ENCODE measurements at regions not wholly inside any gene's neighbourhood (a gene's known extent, or its start where the extent isn't known, plus 50 kb on each side); places are given as distances from the start of the nearest gene placed in this dataset.

DNA sequence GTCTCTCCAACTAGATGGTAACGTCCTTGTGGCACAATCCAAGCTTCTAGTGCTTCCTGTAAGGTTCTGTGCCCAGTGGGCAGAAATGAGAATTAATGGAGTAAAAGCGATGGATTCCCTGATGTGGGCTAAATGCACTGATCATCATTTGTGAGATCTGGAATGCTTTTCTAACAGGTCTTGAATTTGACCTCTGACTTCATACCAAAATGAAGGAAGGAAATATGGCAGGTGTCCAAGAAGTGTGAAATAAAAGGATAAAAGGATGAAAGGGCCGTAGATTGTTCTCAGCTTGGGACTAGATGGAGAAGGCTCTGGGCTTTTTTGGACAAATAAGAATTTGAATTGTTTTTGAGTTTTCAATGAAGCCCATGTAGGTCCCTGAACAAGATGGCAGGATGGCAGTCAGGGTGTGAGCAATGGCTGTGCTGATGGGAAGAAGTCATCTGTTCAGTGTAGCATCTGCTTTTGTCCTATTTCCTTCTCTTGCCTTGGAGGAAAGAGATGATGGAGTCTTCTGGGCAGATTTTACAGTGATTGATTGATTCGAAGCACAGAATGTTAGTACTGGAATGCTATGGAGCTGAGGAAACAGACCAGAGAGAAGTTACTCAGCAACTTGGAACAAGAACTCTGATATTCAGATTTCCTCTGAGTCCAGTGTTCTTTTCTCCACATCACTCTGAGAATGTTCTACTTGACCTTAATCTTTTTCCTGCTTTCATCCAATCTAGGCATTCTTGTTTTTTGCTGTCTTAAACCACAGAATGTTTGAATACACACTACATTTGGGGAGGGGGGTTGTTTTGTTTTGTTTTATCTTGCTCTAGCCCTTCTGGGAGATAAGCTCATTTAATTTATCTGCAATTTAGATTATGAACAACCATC is 286.0 kb downstream of the HLX start:
- Histone ChIP-seq H3K36me3 (ENCODE audit: control insufficient read depth, insufficient read depth, low read length) (no peaks in the 10 kb centered on the region), H3K27me3 (ENCODE audit: control insufficient read depth, insufficient read depth, low read length) (no peaks in the 10 kb centered on the region), H3K4me3 (ENCODE audit: low read length) (no peak overlapping the region), H3K4me1 (ENCODE audit: control insufficient read depth, insufficient read depth, low read length) (no peaks in the 10 kb centered on the region), H3K9ac (ENCODE audit: low read length) (no peak overlapping the region), H3K27ac (ENCODE audit: low read depth, low read length) (no peak overlapping the region)

DNA sequence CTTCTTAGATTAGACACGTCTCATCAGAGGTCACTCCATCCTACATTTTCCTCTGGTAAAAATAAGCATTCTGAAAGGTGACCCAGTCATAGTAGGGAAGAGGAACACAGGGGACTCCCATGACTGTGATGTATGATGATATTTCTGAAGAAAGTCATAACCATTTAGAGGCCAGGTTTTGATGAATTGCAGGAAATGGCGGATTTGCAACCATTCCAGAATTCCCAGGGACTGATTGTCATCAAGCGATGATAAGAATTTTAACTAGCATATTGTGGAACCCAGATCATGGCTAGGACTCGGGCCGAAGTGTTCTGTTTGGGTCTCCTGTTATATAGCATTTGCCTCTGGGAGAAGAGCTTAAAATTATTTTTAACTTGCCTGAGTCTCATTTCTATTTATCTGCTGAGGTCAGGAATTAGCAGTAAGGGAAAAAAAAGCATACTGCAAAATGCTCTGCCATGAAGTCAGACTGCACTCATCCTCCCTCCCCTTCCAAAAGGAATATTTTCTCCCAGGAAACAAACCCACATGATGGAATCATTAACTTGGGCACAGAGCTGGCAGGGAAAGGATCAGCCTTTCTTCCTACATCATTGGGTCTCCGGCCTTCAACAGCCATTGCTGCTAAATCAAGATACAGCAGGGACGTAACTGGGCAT is 286.7 kb downstream of the HLX start:
- Histone ChIP-seq H3K4me1 (ENCODE audit: control insufficient read depth, insufficient read depth, low read length) (no peaks in the 10 kb centered on the region), H3K36me3 (ENCODE audit: control insufficient read depth, insufficient read depth, low read length) (no peaks in the 10 kb centered on the region), H3K9ac (ENCODE audit: low read length) (no peak overlapping the region), H3K4me3 (ENCODE audit: low read length) (no peak overlapping the region), H3K27ac (ENCODE audit: low read depth, low read length) (no peak overlapping the region), H3K27me3 (ENCODE audit: control insufficient read depth, insufficient read depth, low read length) (no peaks in the 10 kb centered on the region)

DNA sequence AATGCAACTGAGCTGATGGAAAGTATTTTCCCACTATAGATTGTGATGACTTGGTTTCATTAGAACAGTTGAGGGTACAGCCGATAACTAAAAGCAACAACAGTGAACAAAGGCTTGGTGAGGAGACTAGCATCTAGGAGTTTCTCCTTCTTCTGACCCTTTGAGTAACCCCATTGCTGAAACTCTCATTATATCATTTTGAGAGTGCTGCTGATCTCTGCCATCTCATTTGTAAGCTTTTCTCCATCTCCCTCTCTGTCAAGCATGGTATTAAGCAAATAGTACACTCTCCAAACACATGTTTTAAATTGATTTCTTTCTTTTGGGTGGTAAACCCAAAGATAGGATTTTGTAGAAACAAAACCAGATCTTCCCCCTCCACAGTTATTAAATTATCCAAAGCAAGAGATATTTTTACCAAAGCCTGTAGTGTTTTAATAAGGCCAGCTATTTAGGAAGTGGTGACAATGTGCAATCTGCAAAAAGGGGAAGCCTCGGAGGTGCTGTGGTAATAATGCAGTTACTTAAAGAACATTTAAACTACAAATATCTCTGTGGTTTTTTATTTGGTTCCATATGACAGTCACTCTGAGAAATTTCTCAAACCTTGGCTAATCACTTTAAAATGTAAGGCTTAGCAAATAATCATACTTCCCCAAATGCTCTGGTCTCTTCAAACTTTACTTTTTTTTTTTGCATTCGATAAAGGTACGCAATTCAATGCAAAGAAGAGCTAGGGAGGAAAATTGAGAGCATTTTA is 287.5 kb downstream of the HLX start:
- Histone ChIP-seq H3K36me3 (ENCODE audit: control insufficient read depth, insufficient read depth, low read length) (no peaks in the 10 kb centered on the region), H3K4me1 (ENCODE audit: control insufficient read depth, insufficient read depth, low read length) (no peaks in the 10 kb centered on the region), H3K27me3 (ENCODE audit: control insufficient read depth, insufficient read depth, low read length) (no peaks in the 10 kb centered on the region), H3K4me3 (ENCODE audit: low read length) (no peak overlapping the region), H3K27ac (ENCODE audit: low read depth, low read length) (no peak overlapping the region), H3K9ac (ENCODE audit: low read length) (no peak overlapping the region)

GRCh38 chr1:221169447-221169889 is 290.2 kb downstream of the HLX start:
- Histone ChIP-seq H3K4me1 (ENCODE audit: control insufficient read depth, insufficient read depth, low read length) (no peaks in the 10 kb centered on the region), H3K9ac (ENCODE audit: low read length) (no peak overlapping the region), H3K4me3 (ENCODE audit: low read length) (no peak overlapping the region), H3K27me3 (ENCODE audit: control insufficient read depth, insufficient read depth, low read length) (no peaks in the 10 kb centered on the region), H3K36me3 (ENCODE audit: control insufficient read depth, insufficient read depth, low read length) (no peaks in the 10 kb centered on the region), H3K27ac (ENCODE audit: low read depth, low read length) (no peak overlapping the region)

DNA sequence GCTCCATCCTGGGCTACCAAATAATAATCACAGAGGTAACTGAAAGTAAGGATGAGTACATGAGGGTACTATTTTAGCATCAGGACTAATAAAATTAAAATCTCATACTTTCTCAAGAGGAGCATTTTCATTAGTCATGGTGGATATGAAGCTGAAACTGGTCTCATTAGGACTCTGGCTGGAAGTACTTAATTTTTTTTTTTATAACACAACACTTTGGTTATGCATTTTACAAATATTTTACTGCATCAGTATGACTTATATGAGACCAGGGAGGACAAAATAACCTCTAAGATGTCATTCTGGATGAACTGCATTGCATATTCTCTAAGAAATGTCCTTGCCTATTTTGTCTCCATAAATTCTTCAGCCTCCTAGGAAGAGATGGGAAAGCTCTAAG is 290.9 kb downstream of the HLX start:
- Histone ChIP-seq H3K27me3 (ENCODE audit: control insufficient read depth, insufficient read depth, low read length) (no peaks in the 10 kb centered on the region), H3K9ac (ENCODE audit: low read length) (no peak overlapping the region), H3K27ac (ENCODE audit: low read depth, low read length) (no peak overlapping the region), H3K4me1 (ENCODE audit: control insufficient read depth, insufficient read depth, low read length) (no peaks in the 10 kb centered on the region), H3K4me3 (ENCODE audit: low read length) (no peak overlapping the region), H3K36me3 (ENCODE audit: control insufficient read depth, insufficient read depth, low read length) (no peaks in the 10 kb centered on the region)

DNA sequence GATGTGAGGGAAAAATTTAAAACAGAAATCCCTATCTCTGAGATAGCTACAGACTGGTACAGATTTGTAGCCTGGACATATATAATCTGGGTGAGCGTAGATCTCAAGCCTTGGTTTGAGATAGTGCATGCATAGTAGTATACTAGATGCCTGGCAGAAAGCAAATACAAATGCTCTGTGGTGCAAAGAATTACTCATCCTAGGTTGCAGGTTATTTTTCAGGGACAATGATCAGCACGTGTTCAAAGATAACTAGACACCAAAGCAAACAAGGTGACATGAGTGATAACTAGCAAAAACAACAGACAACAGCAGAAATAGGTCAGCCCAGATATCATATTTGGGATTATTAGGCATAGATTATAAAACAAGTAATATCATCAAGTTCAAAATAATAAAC is 292.5 kb downstream of the HLX start:
- Histone ChIP-seq H3K4me3 (ENCODE audit: low read length) (no peak overlapping the region), H3K36me3 (ENCODE audit: control insufficient read depth, insufficient read depth, low read length) (no peaks in the 10 kb centered on the region), H3K27ac (ENCODE audit: low read depth, low read length) (no peak overlapping the region), H3K27me3 (ENCODE audit: control insufficient read depth, insufficient read depth, low read length) (no peaks in the 10 kb centered on the region), H3K4me1 (ENCODE audit: control insufficient read depth, insufficient read depth, low read length) (no peaks in the 10 kb centered on the region), H3K9ac (ENCODE audit: low read length) (no peak overlapping the region)

GRCh38 chr1:221172841-221173240 is 293.6 kb downstream of the HLX start:
- no peak overlapping the region for H3K4me3 ChIP-seq (ENCODE audit: low read length)
- H3K4me1 ChIP-seq (ENCODE audit: control insufficient read depth, insufficient read depth, low read length), result no peaks in the 10 kb centered on the region
- H3K27me3 ChIP-seq (ENCODE audit: control insufficient read depth, insufficient read depth, low read length), result no peaks in the 10 kb centered on the region
- H3K27ac ChIP-seq (ENCODE audit: low read depth, low read length), result no peak overlapping the region
- no peak overlapping the region for H3K9ac ChIP-seq (ENCODE audit: low read length)
- H3K36me3 ChIP-seq (ENCODE audit: control insufficient read depth, insufficient read depth, low read length), result no peaks in the 10 kb centered on the region

GRCh38 chr1:221174330-221174993 is 295.2 kb downstream of the HLX start:
- no peak overlapping the region for H3K9ac ChIP-seq (ENCODE audit: low read length)
- no peaks in the 10 kb centered on the region for H3K36me3 ChIP-seq (ENCODE audit: control insufficient read depth, insufficient read depth, low read length)
- no peaks in the 10 kb centered on the region for H3K27me3 ChIP-seq (ENCODE audit: control insufficient read depth, insufficient read depth, low read length)
- H3K4me1 ChIP-seq (ENCODE audit: control insufficient read depth, insufficient read depth, low read length), result no peaks in the 10 kb centered on the region
- H3K27ac ChIP-seq (ENCODE audit: low read depth, low read length), result no peak overlapping the region
- no peak overlapping the region for H3K4me3 ChIP-seq (ENCODE audit: low read length)

- no peaks in the 10 kb centered on the region for H3K36me3 ChIP-seq (ENCODE audit: control insufficient read depth, insufficient read depth, low read length)
- no peaks in the 10 kb centered on the region for H3K4me1 ChIP-seq (ENCODE audit: control insufficient read depth, insufficient read depth, low read length)
- H3K9ac ChIP-seq (ENCODE audit: low read length), result no peak overlapping the region
- no peak overlapping the region for H3K4me3 ChIP-seq (ENCODE audit: low read length)
- H3K27me3 ChIP-seq (ENCODE audit: control insufficient read depth, insufficient read depth, low read length), result no peaks in the 10 kb centered on the region
- no peak overlapping the region for H3K27ac ChIP-seq (ENCODE audit: low read depth, low read length)
These were observed 296.0 kb downstream of the HLX start for GRCh38 chr1:221175249-221175648.

DNA sequence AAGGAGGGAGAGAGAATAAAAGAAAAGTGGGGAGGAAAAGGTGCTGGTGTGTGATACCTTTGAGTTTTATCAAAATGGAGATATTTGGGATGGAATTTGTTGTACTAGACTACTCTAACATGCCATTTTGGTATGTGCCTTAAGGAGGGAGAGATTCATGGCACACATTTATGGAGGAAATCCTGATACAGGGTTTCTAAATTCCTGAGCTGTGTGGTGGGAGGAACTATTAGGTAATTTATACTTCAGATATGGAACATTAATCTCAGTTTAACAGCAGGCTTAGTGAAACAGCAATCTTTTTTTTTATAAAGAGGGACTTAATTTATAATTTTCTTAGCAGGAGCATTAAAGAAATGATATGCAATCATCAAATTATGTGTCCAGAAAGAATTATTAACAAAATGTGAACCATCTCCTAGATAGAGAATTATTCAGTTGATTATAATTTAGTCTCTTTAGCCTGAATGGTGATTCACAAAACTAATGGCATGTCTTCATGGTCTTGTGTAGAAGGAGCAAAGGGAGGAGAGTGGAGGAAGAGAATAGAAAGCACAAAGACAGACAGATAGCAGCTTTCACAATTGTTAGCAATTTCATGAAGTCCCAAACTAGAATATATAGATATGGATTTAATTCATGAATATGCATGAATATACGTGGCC is 301.6 kb downstream of the HLX start:
- Histone ChIP-seq H3K4me3 (ENCODE audit: low read length) (no peak overlapping the region), H3K9ac (ENCODE audit: low read length) (no peak overlapping the region), H3K27me3 (ENCODE audit: control insufficient read depth, insufficient read depth, low read length) (no peaks in the 10 kb centered on the region), H3K4me1 (ENCODE audit: control insufficient read depth, insufficient read depth, low read length) (no peaks in the 10 kb centered on the region), H3K27ac (ENCODE audit: low read depth, low read length) (no peak overlapping the region), H3K36me3 (ENCODE audit: control insufficient read depth, insufficient read depth, low read length) (no peaks in the 10 kb centered on the region)

DNA sequence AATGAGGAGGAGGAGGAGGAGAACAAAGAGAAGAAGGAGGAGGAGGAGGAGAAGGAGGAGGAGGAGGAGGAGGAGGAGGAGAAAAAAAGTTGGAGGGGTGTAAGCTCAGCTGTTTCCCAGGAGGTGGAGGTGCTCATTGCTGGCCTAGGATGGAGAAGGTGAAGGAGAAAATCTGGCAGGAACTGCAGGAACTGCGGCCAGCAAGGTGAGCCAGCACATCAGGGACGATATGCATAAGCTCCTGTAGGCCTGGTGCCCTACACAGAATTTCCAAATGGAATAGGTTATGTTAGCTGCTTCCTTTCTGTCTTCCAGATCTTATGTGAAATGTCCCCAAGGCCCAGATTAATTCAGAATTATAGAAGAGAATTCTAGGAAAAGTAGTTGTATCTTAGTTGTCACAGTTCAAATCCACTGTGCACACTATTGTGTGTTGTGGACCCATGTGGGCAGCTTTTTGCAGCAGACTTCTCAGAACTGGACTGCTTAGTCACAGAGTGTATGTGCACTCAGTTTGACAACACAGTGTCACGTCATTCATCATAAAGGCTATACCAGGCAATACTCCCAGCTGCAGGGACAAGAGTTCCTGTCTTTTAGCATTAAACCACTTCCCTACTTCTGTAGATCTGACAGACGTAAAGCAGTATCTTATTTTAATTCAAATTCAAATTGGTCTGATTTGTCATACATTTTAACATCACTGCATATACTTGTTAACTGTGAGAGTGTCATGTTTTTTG is 303.7 kb downstream of the HLX start:
- no peaks in the 10 kb centered on the region for H3K27me3 ChIP-seq (ENCODE audit: control insufficient read depth, insufficient read depth, low read length)
- no peak overlapping the region for H3K27ac ChIP-seq (ENCODE audit: low read depth, low read length)
- H3K4me1 ChIP-seq (ENCODE audit: control insufficient read depth, insufficient read depth, low read length), result no peaks in the 10 kb centered on the region
- H3K4me3 ChIP-seq (ENCODE audit: low read length), result no peak overlapping the region
- H3K36me3 ChIP-seq (ENCODE audit: control insufficient read depth, insufficient read depth, low read length), result no peaks in the 10 kb centered on the region
- H3K9ac ChIP-seq (ENCODE audit: low read length), result no peak overlapping the region

Data from rectal smooth muscle tissue (tissue), 1 donor.